ENCODE measurements at regions not wholly inside any gene's neighbourhood (a gene's known extent, or its start where the extent isn't known, plus 50 kb on each side); places are given as distances from the start of the nearest gene placed in this dataset.

- no peak for DNase-seq (ENCODE audit: low spot score)
- TF ChIP-seq CTCF (IDR thresholded peaks at IDR 0.05; ENCODE audit: borderline replicate concordance, control extremely low read depth, extremely low read depth, insufficient read depth, missing control alignments), result no peak
- in situ Hi-C loops (cut with MboI; ENCODE audit: low sequenced_read_pairs, unreplicated experiment), result no loop called here
These were observed 1125.8 kb downstream of the SI start for GRCh38 chr3:163952499-163952898.

- in situ Hi-C loops (cut with MboI; ENCODE audit: low sequenced_read_pairs, unreplicated experiment), result no loop called here
- DNase-seq (ENCODE audit: low spot score), result peak; percentile 13
- peak; percentile 17 for TF ChIP-seq CTCF (IDR thresholded peaks at IDR 0.05; ENCODE audit: borderline replicate concordance, control extremely low read depth, extremely low read depth, insufficient read depth, missing control alignments)
These were observed 1126.8 kb downstream of the SI start for GRCh38 chr3:163951397-163951987.

- TF ChIP-seq CTCF (IDR thresholded peaks at IDR 0.05; ENCODE audit: borderline replicate concordance, control extremely low read depth, extremely low read depth, insufficient read depth, missing control alignments), result no peak
- DNase-seq (ENCODE audit: low spot score), result no peak
- in situ Hi-C loops (cut with MboI; ENCODE audit: low sequenced_read_pairs, unreplicated experiment), result no loop called here
These were observed 1131.5 kb downstream of the SI start for GRCh38 chr3:163946785-163947184.

GRCh38 chr3:163943664-163944063, 1134.6 kb downstream of the SI start:
- DNase-seq (ENCODE audit: low spot score), result no peak
- no peak for TF ChIP-seq CTCF (IDR thresholded peaks at IDR 0.05; ENCODE audit: borderline replicate concordance, control extremely low read depth, extremely low read depth, insufficient read depth, missing control alignments)
- in situ Hi-C loops (cut with MboI; ENCODE audit: low sequenced_read_pairs, unreplicated experiment), result no loop called here

GRCh38 chr3:163939926-163940325, 1138.4 kb downstream of the SI start:
- no peak for TF ChIP-seq CTCF (IDR thresholded peaks at IDR 0.05; ENCODE audit: borderline replicate concordance, control extremely low read depth, extremely low read depth, insufficient read depth, missing control alignments)
- DNase-seq (ENCODE audit: low spot score), result no peak
- in situ Hi-C loops (cut with MboI; ENCODE audit: low sequenced_read_pairs, unreplicated experiment), result no loop called here

GRCh38 chr3:163936543-163936942, 1141.8 kb downstream of the SI start:
- DNase-seq (ENCODE audit: low spot score), result no peak
- TF ChIP-seq CTCF (IDR thresholded peaks at IDR 0.05; ENCODE audit: borderline replicate concordance, control extremely low read depth, extremely low read depth, insufficient read depth, missing control alignments), result no peak
- in situ Hi-C loops (cut with MboI; ENCODE audit: low sequenced_read_pairs, unreplicated experiment), result no loop called here
